Body of pancreas (tissue), 4 donors: ENCODE measurements at regions not wholly inside any gene's neighbourhood (a gene's known extent, or its start where the extent isn't known, plus 50 kb on each side); places are given as distances from the start of the nearest gene placed in this dataset.

Experiments used
- ATAC-seq: fragments of 150-250 bp; one replicate; pipeline ENCODE4 v1.9.1; 2016
- DNase-seq, 4 donors: peaks; one replicate each; pipeline ENCODE4 v3.0.0-alpha.2; 2019
- H3K27ac ChIP-seq, 4 donors: fragments of 200-600 bp; sonication (generic); 1 replicate in 3 of 4; 2 replicates in 1 of 4; pipeline versions ENCODE4 v1.5.1 to v1.6.1; 2016 to 2019; ENCODE audit warnings: mild to moderate bottlenecking in 1 of 4, mixed read lengths in 1 of 4, moderate library complexity in 1 of 4
- H3K27me3 ChIP-seq, 2 donors: fragments of 200-600 bp; sonication (generic); one replicate each; pipeline ENCODE4 v1.6.0; 2016; ENCODE audit warnings: mild to moderate bottlenecking in 1 of 2
- H3K36me3 ChIP-seq, 2 donors: fragments of 200-600 bp; sonication (generic); replicated peaks in 1 of 2; 2 replicates each; pipeline ENCODE4 v1.5.1; 2016; ENCODE audit warnings: low read depth in 2 of 2; ENCODE audit not compliant: insufficient read depth in 1 of 2
- H3K4me1 ChIP-seq: fragments of 200-600 bp; sonication (generic); one replicate; pipeline ENCODE4 v1.6.0; 2016
- H3K4me3 ChIP-seq, 2 donors: fragments of 200-600 bp; sonication (generic); 1 replicate in 1 of 2; 2 replicates in 1 of 2; pipeline ENCODE4 v1.5.1; 2016 to 2019
- H3K9me3 ChIP-seq, 3 donors: fragments of 200-600 bp; sonication (generic); 1 replicate in 2 of 3; 2 replicates in 1 of 3; pipeline ENCODE4 v1.5.1; 2016
- CTCF ChIP-seq, 7 experiments: fragments of 450-650 bp in 4 of 7; fragments of 200-600 bp in 3 of 7; sonication (generic) in 3 of 7; IDR thresholded peaks; one replicate each; pipeline ENCODE4 v1.5.1; 2016 to 2019; ENCODE audit warnings: antibody characterized with exemption in 7 of 7
- POLR2A ChIP-seq, 3 donors: fragments of 450-650 bp; IDR thresholded peaks; one replicate each; pipeline ENCODE4 v1.6.1; 2016; ENCODE audit warnings: antibody characterized with exemption in 3 of 3, mild to moderate bottlenecking in 2 of 3
- WGBS, 2 donors: methylation state at CpG; one replicate each; pipeline ENCODE4 v1.1.5; 2017; 5-methylcytosine and 5-hydroxymethylcytosine counted together
- intact Hi-C: fragments of 100-400 bp; cut with DNase I; formaldehyde crosslinking; loops from one replicate; pipeline ENCODE4 v1.15.1; 2023

- 68 to 76% methylated on average over 4 of the region's 4 CpGs for WGBS, 2 donors
- ATAC-seq (no peak), DNase-seq (no peak)
- no peaks in the 10 kb centered on the region for H3K9me3 ChIP-seq
- H3K36me3 ChIP-seq = no peaks in the 10 kb centered on the region
- H3K27me3 ChIP-seq = no peaks in the 10 kb centered on the region
- H3K4me3 ChIP-seq = no peak overlapping the region
- no peaks in the 10 kb centered on the region for H3K4me1 ChIP-seq
- intact Hi-C loops = no loop called here
- TF ChIP-seq CTCF (IDR thresholded peaks at IDR 0.05) (no peak), POLR2A (IDR thresholded peaks at IDR 0.05) (no peak)
- no peak overlapping the region for H3K27ac ChIP-seq
Measured at GRCh38 chr2:104158191-104158590, 695.7 kb upstream of the POU3F3 start.

- WGBS, 2 donors = 52 to 54% methylated on average over 2 of the region's 2 CpGs
- Histone ChIP-seq H3K27ac (no peak overlapping the region), H3K27me3 (no peaks in the 10 kb centered on the region), H3K4me3 (no peak overlapping the region), H3K4me1 (no peaks in the 10 kb centered on the region), H3K9me3 (no peaks in the 10 kb centered on the region), H3K36me3 (no peaks in the 10 kb centered on the region)
- no peak for ATAC-seq
- intact Hi-C loops = no loop called here
- TF ChIP-seq POLR2A (IDR thresholded peaks at IDR 0.05) = no peak
- TF ChIP-seq CTCF (IDR thresholded peaks at IDR 0.05) = no peak
- DNase-seq = no peak
Measured at GRCh38 chr2:104163611-104164130, 690.2 kb upstream of the POU3F3 start.

- DNase-seq = no peak
- Histone ChIP-seq H3K27ac (no peak overlapping the region), H3K4me3 (no peak overlapping the region), H3K9me3 (no peaks in the 10 kb centered on the region), H3K4me1 (no peaks in the 10 kb centered on the region), H3K36me3 (no peaks in the 10 kb centered on the region), H3K27me3 (no peaks in the 10 kb centered on the region)
- WGBS, 2 donors = 80 to 84% methylated on average over 7 of the region's 7 CpGs
- intact Hi-C loops = no loop called here
- ATAC-seq = no peak
- no peak for TF ChIP-seq POLR2A (IDR thresholded peaks at IDR 0.05)
Measured at GRCh38 chr2:104164721-104165252, 689.1 kb upstream of the POU3F3 start.

- intact Hi-C loops = no loop called here
- H3K9me3 ChIP-seq = peaks cover 0 to 5% (median 0%) of the 10 kb centered on the region in 3 donors
- DNase-seq = no peak
- TF ChIP-seq CTCF (IDR thresholded peaks at IDR 0.05) (no peak), POLR2A (IDR thresholded peaks at IDR 0.05) (no peak)
- H3K4me3 ChIP-seq = no peak overlapping the region
- no peaks in the 10 kb centered on the region for H3K36me3 ChIP-seq
- WGBS, 2 donors = 13 to 26% methylated on average over 1 of the region's 1 CpG
- no peak for ATAC-seq
- H3K27me3 ChIP-seq = no peaks in the 10 kb centered on the region
- no peaks in the 10 kb centered on the region for H3K4me1 ChIP-seq
- H3K27ac ChIP-seq = no peak overlapping the region
Measured at GRCh38 chr2:104177179-104177578, 676.7 kb upstream of the POU3F3 start.

GRCh38 chr2:104179644-104180043, 674.3 kb upstream of the POU3F3 start:
- H3K36me3 ChIP-seq = no peaks in the 10 kb centered on the region
- no peaks in the 10 kb centered on the region for H3K27me3 ChIP-seq
- H3K27ac ChIP-seq = no peak overlapping the region
- no peak overlapping the region for H3K4me3 ChIP-seq
- peaks cover 0 to 5% (median 0%) of the 10 kb centered on the region in 3 donors for H3K9me3 ChIP-seq
- intact Hi-C loops = no loop called here
- TF ChIP-seq POLR2A (IDR thresholded peaks at IDR 0.05) (no peak), CTCF (IDR thresholded peaks at IDR 0.05) (no peak)
- DNase-seq (no peak), ATAC-seq (no peak)
- no peaks in the 10 kb centered on the region for H3K4me1 ChIP-seq
- 73 to 92% methylated on average over 1 of the region's 1 CpG for WGBS, 2 donors
